GM12892 (cell line): ENCODE measurements at regions not wholly inside any gene's neighbourhood (a gene's known extent, or its start where the extent isn't known, plus 50 kb on each side); places are given as distances from the start of the nearest gene placed in this dataset.

Experiments
- POLR2AphosphoS5 ChIP-seq: IDR thresholded peaks from 2 replicates; pipeline ENCODE4 v1.6.1; 2011; ENCODE audit warnings: low read depth, low read length, control low read depth
- TAF1 ChIP-seq: IDR thresholded peaks from 2 replicates; pipeline ENCODE4 v1.6.1; 2011; ENCODE audit warnings: low read depth, mild to moderate bottlenecking, control low read depth, low read length, borderline replicate concordance

DNA sequence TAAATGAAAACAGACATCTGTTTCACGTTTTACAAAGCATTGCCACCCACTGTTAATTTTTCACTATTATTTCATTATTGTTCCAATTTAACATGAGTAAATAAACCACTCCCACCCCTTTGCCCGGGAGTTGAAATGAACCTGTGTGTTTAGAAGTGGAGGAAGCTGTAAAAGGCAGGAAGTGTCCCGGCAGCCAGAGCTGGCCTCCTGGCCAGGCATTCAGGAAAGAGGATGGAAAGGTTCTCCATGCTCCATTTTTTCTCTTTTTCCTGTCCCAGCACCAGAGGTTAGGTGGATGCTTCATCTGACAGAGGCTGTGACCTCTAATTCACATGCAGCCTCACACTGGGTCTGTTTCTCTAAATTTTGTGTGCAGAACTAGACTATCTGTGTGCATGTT, 55.5 kb upstream of the LNX1 start:
- TF ChIP-seq POLR2AphosphoS5 (no peak), TAF1 (no peak)
